HG02938 (cell line): ENCODE measurements at regions not wholly inside any gene's neighbourhood (a gene's known extent, or its start where the extent isn't known, plus 50 kb on each side); places are given as distances from the start of the nearest gene placed in this dataset.

Source experiments
- ATAC-seq: cut with Tn5 transposase; IDR thresholded peaks from one replicate; pipeline ENCODE4 v1.9.1; 2021; ENCODE audit warnings: mild to moderate bottlenecking, moderate library complexity; ENCODE audit not compliant: unreplicated experiment

GRCh38 chr7:93016681-93017381 lies 100.9 kb downstream of the SAMD9 start:
- ATAC-seq: no peak

- ATAC-seq: no peak
Observed at GRCh38 chr7:93015779-93016481, 101.8 kb downstream of the SAMD9 start.

GRCh38 chr7:93015101-93015778 lies 102.5 kb downstream of the SAMD9 start:
- ATAC-seq: no peak

- ATAC-seq: no peak
Observed at GRCh38 chr7:93014410-93014809, 103.4 kb downstream of the SAMD9 start.

GRCh38 chr7:93013446-93014061 lies 104.2 kb downstream of the SAMD9 start:
- no peak for ATAC-seq

GRCh38 chr7:93011351-93012294 lies 106.2 kb downstream of the SAMD9 start:
- no peak for ATAC-seq

- no peak for ATAC-seq
Observed at GRCh38 chr7:93008833-93009232, 108.9 kb downstream of the SAMD9 start.

GRCh38 chr7:93006480-93007095 lies 111.2 kb downstream of the SAMD9 start:
- no peak for ATAC-seq

- ATAC-seq: no peak
Observed at GRCh38 chr7:93004906-93005305, 112.9 kb downstream of the SAMD9 start.

- no peak for ATAC-seq
Observed at GRCh38 chr7:92997719-92998118, 120.1 kb downstream of the SAMD9 start.

- no peak for ATAC-seq
Observed at GRCh38 chr7:92997152-92997551, 120.6 kb downstream of the SAMD9 start.

GRCh38 chr7:92994901-92995300 lies 122.9 kb downstream of the SAMD9 start:
- ATAC-seq: no peak

GRCh38 chr7:92992932-92993331 lies 124.8 kb downstream of the SAMD9 start:
- ATAC-seq: no peak

- ATAC-seq: no peak
Observed at GRCh38 chr7:92992483-92992882, 125.3 kb downstream of the SAMD9 start.

GRCh38 chr7:92991190-92991589 lies 126.6 kb downstream of the SAMD9 start:
- ATAC-seq: no peak

GRCh38 chr7:92988941-92989545 lies 128.7 kb downstream of the SAMD9 start:
- no peak for ATAC-seq

- no peak for ATAC-seq
Observed at GRCh38 chr7:92988051-92988450, 129.7 kb downstream of the SAMD9 start.

GRCh38 chr7:92987538-92987937 lies 130.2 kb downstream of the SAMD9 start:
- no peak for ATAC-seq

GRCh38 chr7:92987095-92987494 lies 130.7 kb downstream of the SAMD9 start:
- no peak for ATAC-seq

GRCh38 chr7:92982928-92983327 lies 134.9 kb downstream of the SAMD9 start:
- ATAC-seq: no peak
